A549 (cell line): ENCODE measurements at regions not wholly inside any gene's neighbourhood (a gene's known extent, or its start where the extent isn't known, plus 50 kb on each side); places are given as distances from the start of the nearest gene placed in this dataset.

Experiments
- ATAC-seq, 2 experiments: fragments of 200-7000 bp in 1 of 2; fragments of >200 bp in 1 of 2; cut with Nextera tagmentation in 1 of 2; cut with Tn5 transposase in 1 of 2; 3 replicates each; pipeline versions ENCODE4 v1.8.0 to v1.9.1; 2018 to 2020; ENCODE audit warnings: mild to moderate bottlenecking in 1 of 2, moderate library complexity in 1 of 2
- CTCF ChIA-PET: fragments of 300-600 bp; sonication (Branson Sonifier 250); formaldehyde crosslinking; extraction: SDS; loops from one replicate; lab custom pipeline; 2021; ENCODE audit warnings: antibody characterized with exemption, inconsistent platforms; lab: Yijun Ruan, JAX
- POLR2A ChIA-PET: fragments of 350-600 bp; formaldehyde crosslinking; extraction: SDS; loops from one replicate; lab custom pipeline; 2021; ENCODE audit warnings: antibody characterized with exemption, inconsistent platforms; lab: Yijun Ruan, JAX
- DNase-seq, 2 experiments: peaks; one replicate each; pipeline versions ENCODE4 v3.0.0 to v3.0.0-alpha.2; 2011 to 2016; ENCODE audit warnings: low read depth in 1 of 2, low spot score in 1 of 2
- FAIRE-seq: peaks from 2 replicates; lab custom pipeline; 2011; peaks lifted over from hg19 to GRCh38; lab: Jason Lieb, UNC
- H3K27ac ChIP-seq, 2 experiments: fragments of >200 bp; sonication (Bioruptor Twin); formaldehyde crosslinking; 3 replicates each; pipeline ENCODE4 v1.5.1; 2016 to 2017
- H3K4me1 ChIP-seq: fragments of >200 bp; sonication (Bioruptor Twin); formaldehyde crosslinking; 3 replicates; pipeline ENCODE4 v1.6.1; 2016
- H3K4me2 ChIP-seq: fragments of >200 bp; sonication (Bioruptor Twin); formaldehyde crosslinking; 3 replicates; pipeline ENCODE4 v1.6.1; 2016
- H3K4me3 ChIP-seq: fragments of >200 bp; sonication (Bioruptor Twin); formaldehyde crosslinking; 3 replicates; pipeline ENCODE4 v1.5.1; 2016
- H3K9me3 ChIP-seq: fragments of >200 bp; sonication (Bioruptor Twin); formaldehyde crosslinking; 3 replicates; pipeline ENCODE4 v1.6.1; 2016
- CBX8 ChIP-seq: fragments of 200-600 bp; sonication (generic); IDR thresholded peaks from 2 replicates; pipeline ENCODE4 v1.6.1; 2016
- CEBPB ChIP-seq, 2 experiments: fragments of >200 bp in 1 of 2; sonication (Bioruptor Twin) in 1 of 2; formaldehyde crosslinking in 1 of 2; IDR thresholded peaks; 2 replicates each; pipeline ENCODE4 v1.6.1; 2012 to 2016
- CTCF ChIP-seq: fragments of >200 bp; sonication (Bioruptor Twin); formaldehyde crosslinking; IDR thresholded peaks from 3 replicates; pipeline ENCODE4 v1.5.1; 2016
- E2F6 ChIP-seq: IDR thresholded peaks from 2 replicates; pipeline ENCODE4 v1.6.1; 2012; ENCODE audit warnings: low read depth, borderline replicate concordance
- EHF ChIP-seq: fragments of 250-450 bp; sonication (Bioruptor Pico); IDR thresholded peaks from 2 replicates; pipeline ENCODE4 v1.5.0; 2020; ENCODE audit warnings: mild to moderate bottlenecking
- EP300 ChIP-seq, 2 experiments: fragments of >200 bp; sonication (Bioruptor Twin); formaldehyde crosslinking; IDR thresholded peaks; 2 replicates in 1 of 2; 3 replicates in 1 of 2; pipeline ENCODE4 v1.6.1; 2016 to 2017
- ESRRA ChIP-seq: fragments of 150-350 bp; IDR thresholded peaks from 2 replicates; pipeline ENCODE4 v1.6.1; 2014; ENCODE audit warnings: mild to moderate bottlenecking, low read length, borderline replicate concordance
- HES2 ChIP-seq: fragments of >200 bp; sonication (Bioruptor Twin); formaldehyde crosslinking; IDR thresholded peaks from 2 replicates; pipeline ENCODE4 v1.6.1; 2016
- HEYL ChIP-seq: fragments of 250-450 bp; sonication (Bioruptor Pico); IDR thresholded peaks from 2 replicates; pipeline ENCODE4 v1.8.0; 2021; ENCODE audit warnings: mild to moderate bottlenecking, moderate library complexity
- HOXB5 ChIP-seq: fragments of 250-450 bp; sonication (Bioruptor Pico); IDR thresholded peaks from 2 replicates; pipeline ENCODE4 v1.5.0; 2020; ENCODE audit warnings: mild to moderate bottlenecking, moderate library complexity
- JUN ChIP-seq, 2 experiments: fragments of >200 bp; sonication (Bioruptor Twin); formaldehyde crosslinking; IDR thresholded peaks; 2 replicates in 1 of 2; 3 replicates in 1 of 2; pipeline ENCODE4 v1.6.1; 2016 to 2017
- JUNB ChIP-seq: fragments of >200 bp; sonication (Bioruptor Twin); formaldehyde crosslinking; IDR thresholded peaks from 2 replicates; pipeline ENCODE4 v1.6.1; 2016
- KDM1A ChIP-seq: fragments of 200-600 bp; sonication (generic); IDR thresholded peaks from 2 replicates; pipeline ENCODE4 v1.6.1; 2016; ENCODE audit warnings: low read depth, mild to moderate bottlenecking
- KDM5A ChIP-seq: fragments of 200-600 bp; sonication (generic); IDR thresholded peaks from 2 replicates; pipeline ENCODE4 v1.6.1; 2016; ENCODE audit warnings: antibody characterized with exemption, mild to moderate bottlenecking
- MAZ ChIP-seq: fragments of 150-350 bp; IDR thresholded peaks from 2 replicates; pipeline ENCODE4 v1.6.1; 2014; ENCODE audit warnings: antibody characterized with exemption, low read depth, low read length, borderline replicate concordance
- NFE2L2 ChIP-seq: fragments of 150-350 bp; conservative IDR thresholded peaks from 2 replicates; pipeline ENCODE4 v1.6.1; 2014; ENCODE audit warnings: low read length
- PBX3 ChIP-seq: IDR thresholded peaks from 2 replicates; pipeline ENCODE4 v1.6.1; 2012
- PHF8 ChIP-seq: fragments of 200-600 bp; sonication (generic); IDR thresholded peaks from 2 replicates; pipeline ENCODE4 v1.6.1; 2016; ENCODE audit warnings: low read depth, mild to moderate bottlenecking, antibody characterized with exemption, moderate library complexity, borderline replicate concordance
- POLR2A ChIP-seq: IDR thresholded peaks from 2 replicates; pipeline ENCODE4 v1.6.1; 2012; ENCODE audit warnings: mild to moderate bottlenecking, low read length
- RAD21 ChIP-seq, 2 experiments: fragments of >200 bp in 1 of 2; sonication (Bioruptor Twin) in 1 of 2; formaldehyde crosslinking in 1 of 2; IDR thresholded peaks in 1 of 2; conservative IDR thresholded peaks in 1 of 2; 2 replicates in 1 of 2; 3 replicates in 1 of 2; pipeline ENCODE4 v1.6.1; 2012 to 2018; ENCODE audit warnings: inconsistent platforms in 1 of 2
- RARB ChIP-seq: fragments of 250-450 bp; sonication (Bioruptor Pico); IDR thresholded peaks from 2 replicates; pipeline ENCODE4 v1.8.0; 2021; ENCODE audit warnings: mild to moderate bottlenecking, moderate library complexity
- RCOR1 ChIP-seq: fragments of 150-350 bp; IDR thresholded peaks from 2 replicates; pipeline ENCODE4 v1.6.1; 2014; ENCODE audit warnings: antibody characterized with exemption, low read length, low read depth
- RFX5 ChIP-seq: fragments of 450-650 bp; IDR thresholded peaks from 2 replicates; pipeline ENCODE4 v1.7.1; 2014; ENCODE audit warnings: antibody characterized with exemption, mild to moderate bottlenecking, moderate library complexity
- SMC3 ChIP-seq: fragments of >200 bp; sonication (Bioruptor Twin); formaldehyde crosslinking; IDR thresholded peaks from 3 replicates; pipeline ENCODE4 v1.6.1; 2018; ENCODE audit warnings: inconsistent platforms
- SREBF2 ChIP-seq: fragments of 450-650 bp; IDR thresholded peaks from 2 replicates; pipeline ENCODE4 v1.6.1; 2014; ENCODE audit warnings: mild to moderate bottlenecking, moderate library complexity
- ZFP36 ChIP-seq: fragments of 450-650 bp; IDR thresholded peaks from 2 replicates; pipeline ENCODE4 v1.6.1; 2014; ENCODE audit warnings: borderline replicate concordance; ENCODE audit not compliant: partially characterized antibody
- WGBS: methylation state at CpG from one replicate; pipeline ENCODE4 v1.1.6; 2017; ENCODE audit errors: missing lambda C conversion rate; 5-methylcytosine and 5-hydroxymethylcytosine counted together
- TF ChIP-seq, protein P1 (sequence below): IDR thresholded peaks from 2 replicates; pipeline ENCODE4 v1.6.1; 2012
- TF ChIP-seq, protein P2 (sequence below): fragments of 450-650 bp; IDR thresholded peaks from 2 replicates; pipeline ENCODE4 v1.6.1; 2014; ENCODE audit warnings: antibody characterized with exemption

- CTCF ChIA-PET = interaction anchor here (0.7 to 1.4 kb wide), 3 partner anchors 47 to 128 kb away, joined by 3 to 4 read pairs (median 3); no protein-coding TSS in a partner anchor
- ATAC-seq = peak; percentile 54 to 55; a peak in 3 of 6 replicates
- TF ChIP-seq HES2 (no peak), JUNB (no peak), SREBF2 (no peak), EHF (CRISPR knock-in tag) (no peak), POLR2A (no peak)
- TF ChIP-seq, protein P1, sequence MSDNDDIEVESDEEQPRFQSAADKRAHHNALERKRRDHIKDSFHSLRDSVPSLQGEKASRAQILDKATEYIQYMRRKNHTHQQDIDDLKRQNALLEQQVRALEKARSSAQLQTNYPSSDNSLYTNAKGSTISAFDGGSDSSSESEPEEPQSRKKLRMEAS = 0 out of 2 replicates have a peak, but pooled peaks have one; percentile 44
- DNase-seq = peak in 1 of 2 experiments; percentile 50
- FAIRE-seq = no peak
- Histone ChIP-seq H3K4me2 (no peak overlapping the region), H3K9me3 (no peaks in the 10 kb centered on the region; the same call in 2 of the 3 replicates), H3K4me1 (0 out of 3 replicates have a peak, but pooled peaks cover 10% of the 10 kb centered on the region), H3K27ac (peak overlapping the region in 1 of 2 experiments; percentile 15; a peak in 1 of 6 replicates), H3K4me3 (no peak overlapping the region)
- POLR2A ChIA-PET = no interaction called here
- WGBS = 68% methylated on average over 5 of the region's 5 CpGs
Measured at GRCh38 chr7:46003896-46004875, 83.1 kb upstream of the IGFBP3 start.

GRCh38 chr7:46003161-46003560 lies 82.1 kb upstream of the IGFBP3 start:
- ChIA-PET POLR2A (no interaction called here), CTCF (no interaction called here)
- DNase-seq (no peak), FAIRE-seq (no peak), ATAC-seq (no peak)
- WGBS = 69% methylated on average over 2 of the region's 2 CpGs
- Histone ChIP-seq H3K4me2 (no peak overlapping the region), H3K4me3 (no peak overlapping the region), H3K4me1 (0 out of 3 replicates have a peak, but pooled peaks cover 10% of the 10 kb centered on the region), H3K9me3 (no peaks in the 10 kb centered on the region; the same call in 1 of the 3 replicates), H3K27ac (no peak overlapping the region)
- TF ChIP-seq RAD21 (conservative IDR thresholded peaks at IDR 0.05 in 1 of 2, IDR thresholded peaks at IDR 0.05 in 1 of 2) (no peak), KDM5A (no peak), HOXB5 (CRISPR knock-in tag) (no peak), CBX8 (no peak), JUN (IDR thresholded peaks at IDR 0.05) (no peak), ESRRA (no peak), PHF8 (no peak)
- TF ChIP-seq, protein P2, sequence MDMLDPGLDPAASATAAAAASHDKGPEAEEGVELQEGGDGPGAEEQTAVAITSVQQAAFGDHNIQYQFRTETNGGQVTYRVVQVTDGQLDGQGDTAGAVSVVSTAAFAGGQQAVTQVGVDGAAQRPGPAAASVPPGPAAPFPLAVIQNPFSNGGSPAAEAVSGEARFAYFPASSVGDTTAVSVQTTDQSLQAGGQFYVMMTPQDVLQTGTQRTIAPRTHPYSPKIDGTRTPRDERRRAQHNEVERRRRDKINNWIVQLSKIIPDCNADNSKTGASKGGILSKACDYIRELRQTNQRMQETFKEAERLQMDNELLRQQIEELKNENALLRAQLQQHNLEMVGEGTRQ = no peak

DNA sequence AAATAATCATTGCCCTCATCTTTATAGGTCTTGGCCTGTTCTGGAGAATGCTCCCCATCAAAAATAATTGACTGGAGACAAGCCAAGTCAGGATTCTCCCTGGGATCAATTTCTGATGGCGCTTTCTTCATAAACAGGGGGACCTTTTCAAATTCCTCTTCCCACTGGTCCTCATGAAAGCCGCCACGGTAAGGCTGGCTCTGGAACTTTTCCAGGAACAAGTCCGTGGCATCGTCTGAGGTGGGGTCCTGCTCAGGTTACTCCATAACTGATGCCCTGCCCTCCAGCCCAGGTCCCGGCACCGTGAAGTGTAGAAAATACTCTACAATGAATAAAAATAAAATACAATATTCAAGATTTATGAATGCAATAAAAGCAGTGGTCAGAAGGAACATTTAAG lies 79.4 kb upstream of the IGFBP3 start:
- ChIA-PET POLR2A (no interaction called here), CTCF (interaction anchor here (1.0 to 1.4 kb wide), 3 partner anchors 9 to 78 kb away, joined by 3 to 4 read pairs (median 4); no protein-coding TSS in a partner anchor)

More for the DNA sequence above, 79.4 kb upstream of the IGFBP3 start:
- FAIRE-seq (no peak), DNase-seq (no peak), ATAC-seq (no peak)
- no peak overlapping the region for H3K4me3 ChIP-seq
- H3K9me3 ChIP-seq = peaks cover 23% of the 10 kb centered on the region
- H3K4me2 ChIP-seq = no peak overlapping the region
- no peak overlapping the region for H3K27ac ChIP-seq
- TF ChIP-seq HEYL (no peak), NFE2L2 (no peak), MAZ (no peak), RAD21 (conservative IDR thresholded peaks at IDR 0.05 in 1 of 2, IDR thresholded peaks at IDR 0.05 in 1 of 2) (no peak), HES2 (no peak), KDM1A (no peak), CTCF (no peak), SMC3 (no peak), E2F6 (no peak), RCOR1 (no peak), CEBPB (IDR thresholded peaks at IDR 0.05) (no peak), ZFP36 (no peak), PBX3 (no peak), ESRRA (no peak), RARB (no peak), RFX5 (no peak), EP300 (IDR thresholded peaks at IDR 0.05) (no peak)
- WGBS = 89% methylated on average over 7 of the region's 7 CpGs
- 0 out of 3 replicates have a peak, but pooled peaks cover 10% of the 10 kb centered on the region for H3K4me1 ChIP-seq
